HG02943 (cell line): ENCODE measurements at regions not wholly inside any gene's neighbourhood (a gene's known extent, or its start where the extent isn't known, plus 50 kb on each side); places are given as distances from the start of the nearest gene placed in this dataset.

ENCODE experiments used
- ATAC-seq: cut with Tn5 transposase; IDR thresholded peaks from one replicate; pipeline ENCODE4 v1.9.1; 2021; ENCODE audit warnings: mild to moderate bottlenecking, low read depth, moderate library complexity; ENCODE audit not compliant: unreplicated experiment

GRCh38 chr18:11283479-11284161, 134.3 kb upstream of the PIEZO2 start:
- no peak for ATAC-seq

- ATAC-seq, result no peak
Observed at GRCh38 chr18:11279461-11279860, 130.1 kb upstream of the PIEZO2 start.

GRCh38 chr18:11276678-11277077, 127.3 kb upstream of the PIEZO2 start:
- no peak for ATAC-seq

- no peak for ATAC-seq
Observed at GRCh38 chr18:11274144-11274794, 124.9 kb upstream of the PIEZO2 start.

- no peak for ATAC-seq
Observed at GRCh38 chr18:11272516-11272915, 123.1 kb upstream of the PIEZO2 start.

GRCh38 chr18:11271954-11272353, 122.6 kb upstream of the PIEZO2 start:
- no peak for ATAC-seq

GRCh38 chr18:11269257-11269656, 119.9 kb upstream of the PIEZO2 start:
- ATAC-seq, result no peak

- ATAC-seq, result no peak
Observed at GRCh38 chr18:11268741-11269233, 119.4 kb upstream of the PIEZO2 start.

- ATAC-seq, result no peak
Observed at GRCh38 chr18:11268153-11268552, 118.8 kb upstream of the PIEZO2 start.

GRCh38 chr18:11266781-11267480, 117.6 kb upstream of the PIEZO2 start:
- ATAC-seq, result no peak

- no peak for ATAC-seq
Observed at GRCh38 chr18:11261486-11261885, 112.1 kb upstream of the PIEZO2 start.

GRCh38 chr18:11260961-11261461, 111.6 kb upstream of the PIEZO2 start:
- ATAC-seq, result no peak

GRCh38 chr18:11259469-11260150, 110.2 kb upstream of the PIEZO2 start:
- ATAC-seq, result no peak

GRCh38 chr18:11258039-11258610, 108.8 kb upstream of the PIEZO2 start:
- no peak for ATAC-seq

- no peak for ATAC-seq
Observed at GRCh38 chr18:11256251-11256650, 106.9 kb upstream of the PIEZO2 start.

- no peak for ATAC-seq
Observed at GRCh38 chr18:11251891-11252270, 102.5 kb upstream of the PIEZO2 start.

GRCh38 chr18:11251229-11251890, 102.0 kb upstream of the PIEZO2 start:
- ATAC-seq, result no peak

GRCh38 chr18:11249391-11249790, 100.0 kb upstream of the PIEZO2 start:
- ATAC-seq, result no peak

GRCh38 chr18:11247381-11247970, 98.1 kb upstream of the PIEZO2 start:
- no peak for ATAC-seq
